ENCODE measurements at regions not wholly inside any gene's neighbourhood (a gene's known extent, or its start where the extent isn't known, plus 50 kb on each side); places are given as distances from the start of the nearest gene placed in this dataset.
"Not testable (repeated sequence)": the region's sequence is repeated elsewhere in the genome, so short reads cannot be mapped to it uniquely, and the experiment has no call there.

DNA sequence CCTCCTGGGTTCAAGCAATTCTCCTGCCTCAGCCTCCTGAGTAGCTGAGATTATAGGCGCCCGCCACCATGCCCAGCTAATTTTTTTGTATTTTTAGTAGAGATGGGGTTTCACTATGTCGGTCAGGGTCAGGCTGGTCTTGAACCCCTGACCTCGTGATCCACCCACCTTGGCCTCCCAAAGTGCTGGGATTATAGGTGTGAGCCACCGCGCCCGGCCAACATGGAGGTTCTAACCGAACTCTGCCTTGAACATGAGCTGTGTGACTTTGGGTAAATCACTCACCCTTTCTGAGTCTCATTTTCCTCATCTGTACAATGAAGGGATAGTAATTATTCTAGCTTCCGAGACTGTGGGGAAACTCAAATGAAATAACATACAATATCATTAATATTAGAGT is 133.5 kb upstream of the RFLNA start:
- TF ChIP-seq SMC3 (conservative IDR thresholded peaks at IDR 0.05; ENCODE audit: insufficient read depth, low read depth, low read length); CHD1 (IDR thresholded peaks at IDR 0.05; ENCODE audit: low read length); POU5F1 (IDR thresholded peaks at IDR 0.05; ENCODE audit: borderline replicate concordance, low read depth, low read length, partially characterized antibody); GTF2F1 (IDR thresholded peaks at IDR 0.05; ENCODE audit: low read depth, low read length): not testable (repeated sequence)
- TF ChIP-seq, protein P1, sequence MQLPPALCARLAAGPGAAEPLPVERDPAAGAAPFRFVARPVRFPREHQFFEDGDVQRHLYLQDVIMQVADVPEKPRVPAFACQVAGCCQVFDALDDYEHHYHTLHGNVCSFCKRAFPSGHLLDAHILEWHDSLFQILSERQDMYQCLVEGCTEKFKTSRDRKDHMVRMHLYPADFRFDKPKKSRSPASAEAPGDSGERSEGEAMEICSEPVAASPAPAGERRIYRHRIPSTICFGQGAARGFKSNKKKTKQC (CRISPR knock-in tag; IDR thresholded peaks at IDR 0.05): not testable (repeated sequence)
